Cerebellar nuclear complex (tissue), 1 donor: ENCODE measurements at regions not wholly inside any gene's neighbourhood (a gene's known extent, or its start where the extent isn't known, plus 50 kb on each side); places are given as distances from the start of the nearest gene placed in this dataset.

Experiments
- DNase-seq, 2 experiments: peaks; one replicate each; lab custom pipeline; 2025; lab: John Stamatoyannopoulos, UW

DNA sequence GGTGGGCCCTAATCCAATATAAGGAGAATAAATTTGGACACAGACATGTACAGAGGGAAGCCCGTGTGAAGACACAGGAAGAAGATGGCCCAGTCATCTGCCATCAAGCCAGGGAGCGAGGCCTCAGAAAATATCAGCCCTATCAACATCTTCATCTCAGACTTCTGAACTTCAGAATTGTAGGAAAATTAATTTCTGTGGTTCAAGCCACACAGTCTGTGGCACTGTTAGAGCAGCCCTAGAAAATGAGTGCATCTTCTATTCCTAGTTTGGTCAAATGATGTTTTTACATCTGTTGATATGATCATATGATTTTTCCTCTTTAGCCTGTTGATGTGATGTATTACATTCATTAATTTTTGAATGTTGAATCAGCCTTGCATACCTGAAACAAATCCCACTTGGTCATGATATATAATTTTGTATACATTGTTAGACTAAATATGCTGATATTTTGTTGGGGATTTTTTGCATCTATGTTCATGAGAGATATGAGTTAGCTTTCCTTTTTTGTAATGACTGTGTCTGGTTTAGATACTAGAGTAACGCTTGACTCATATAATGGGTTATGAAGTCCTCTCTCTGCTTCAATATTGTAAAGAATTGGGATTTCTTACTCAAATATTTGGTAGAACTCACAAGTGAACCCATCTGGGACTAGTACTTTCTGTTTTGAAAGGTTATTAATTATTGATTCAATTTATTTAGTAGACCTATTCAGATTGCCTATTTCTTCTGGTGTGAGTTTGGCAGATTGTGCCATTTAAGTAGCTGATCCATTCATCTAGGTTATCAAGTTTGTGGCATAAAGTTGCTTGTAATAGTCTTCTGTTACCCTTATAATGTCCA, 451.4 kb downstream of the EIPR1 start:
- DNase-seq, result no peak

- no peak for DNase-seq
These were observed 455.5 kb downstream of the EIPR1 start for GRCh38 chr2:2922156-2922555.

GRCh38 chr2:2921011-2921720, 456.5 kb downstream of the EIPR1 start:
- no peak for DNase-seq

DNA sequence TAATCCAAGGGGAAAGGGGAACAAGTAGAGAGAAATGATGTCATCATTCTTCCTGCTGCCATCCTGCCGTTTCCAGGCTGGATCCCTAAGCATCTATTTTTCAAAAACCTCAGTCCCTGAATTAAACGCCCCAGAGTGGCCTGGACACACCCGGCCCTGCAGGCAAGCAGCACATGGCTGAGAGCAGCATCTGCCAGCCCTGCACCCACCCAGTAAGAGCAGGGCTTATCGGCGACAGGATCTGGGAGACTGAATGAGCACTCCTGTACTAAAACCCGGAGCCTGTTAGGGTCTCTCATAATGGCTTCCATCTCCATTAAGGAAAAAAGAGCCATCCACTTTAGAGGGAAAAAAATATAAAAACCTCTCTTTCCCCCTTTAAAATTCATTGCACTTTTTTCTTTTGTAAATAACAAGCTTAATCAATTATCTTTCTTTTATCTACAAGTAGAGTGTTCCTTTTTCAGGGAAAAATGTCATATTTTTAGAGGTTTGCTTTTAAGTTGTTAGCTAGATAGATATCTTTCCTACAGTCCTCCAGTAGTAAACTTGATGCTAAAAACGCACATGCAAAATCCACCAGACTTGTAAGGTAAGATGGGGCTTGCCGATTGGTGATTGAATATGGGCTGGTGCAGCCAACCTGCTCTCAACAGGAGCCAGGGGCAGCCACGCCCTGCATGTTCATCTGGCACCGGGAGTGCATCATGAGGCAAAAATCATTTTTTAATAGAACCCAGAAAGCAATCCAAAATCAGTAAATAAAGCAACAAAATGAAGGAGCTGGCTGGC, 457.8 kb downstream of the EIPR1 start:
- no peak for DNase-seq

DNA sequence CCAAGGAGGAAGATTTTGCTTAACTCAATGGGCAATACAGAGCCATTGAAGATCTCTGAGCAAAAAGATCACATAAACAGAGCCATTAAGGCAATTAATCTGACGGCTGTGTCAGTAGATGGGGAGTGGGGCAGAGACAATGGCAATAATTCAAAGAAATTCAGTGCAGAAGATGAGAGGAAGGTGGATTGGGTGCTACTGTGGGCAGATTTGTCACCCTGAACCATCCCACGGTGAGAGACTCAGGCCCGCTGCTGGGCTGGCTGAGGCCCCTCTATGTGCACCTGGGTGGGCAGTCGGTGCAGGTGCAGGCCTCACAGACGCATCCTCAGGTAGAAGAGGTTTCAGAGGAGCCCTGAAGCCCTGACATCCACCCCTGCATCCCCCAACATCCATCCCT, 458.6 kb downstream of the EIPR1 start:
- DNase-seq, result no peak

DNA sequence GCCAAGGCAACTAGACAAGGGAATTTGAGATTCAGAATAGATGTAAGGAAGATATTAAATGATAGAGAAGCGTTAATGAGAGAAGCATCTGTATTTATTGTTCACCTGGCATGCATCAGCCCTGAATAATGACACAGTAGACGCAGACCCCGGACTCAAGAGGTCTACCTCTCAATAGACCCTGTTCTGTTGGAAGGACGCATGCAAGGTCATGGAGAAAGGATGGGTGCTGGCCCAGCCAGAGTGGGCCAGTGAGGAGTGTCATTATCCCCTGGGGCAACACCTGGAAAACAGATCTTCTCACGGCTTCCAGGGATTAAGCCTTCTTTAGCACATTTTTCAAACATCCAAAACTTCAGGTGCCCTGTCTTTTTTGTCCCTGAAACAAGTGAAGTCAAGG, 461.0 kb downstream of the EIPR1 start:
- no peak for DNase-seq

DNA sequence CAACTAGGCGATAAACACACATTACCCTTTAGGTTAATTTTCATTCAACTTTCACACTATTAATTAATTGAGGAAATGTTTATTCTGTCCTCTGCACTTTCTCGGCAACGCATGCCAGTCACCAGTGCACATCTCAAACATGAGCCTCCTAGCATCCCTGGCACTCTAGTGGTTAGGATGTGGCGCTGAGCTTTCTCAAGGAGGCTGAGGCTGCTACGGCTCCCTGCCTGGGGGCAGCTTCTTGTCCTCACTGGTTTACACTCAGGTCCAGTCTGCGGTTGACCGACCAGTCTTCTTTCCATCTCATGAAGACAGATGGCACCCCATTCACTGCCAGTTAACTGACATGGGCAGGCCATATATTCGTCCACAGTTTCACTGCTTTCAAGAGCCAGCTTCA, 463.4 kb downstream of the EIPR1 start:
- no peak for DNase-seq

DNA sequence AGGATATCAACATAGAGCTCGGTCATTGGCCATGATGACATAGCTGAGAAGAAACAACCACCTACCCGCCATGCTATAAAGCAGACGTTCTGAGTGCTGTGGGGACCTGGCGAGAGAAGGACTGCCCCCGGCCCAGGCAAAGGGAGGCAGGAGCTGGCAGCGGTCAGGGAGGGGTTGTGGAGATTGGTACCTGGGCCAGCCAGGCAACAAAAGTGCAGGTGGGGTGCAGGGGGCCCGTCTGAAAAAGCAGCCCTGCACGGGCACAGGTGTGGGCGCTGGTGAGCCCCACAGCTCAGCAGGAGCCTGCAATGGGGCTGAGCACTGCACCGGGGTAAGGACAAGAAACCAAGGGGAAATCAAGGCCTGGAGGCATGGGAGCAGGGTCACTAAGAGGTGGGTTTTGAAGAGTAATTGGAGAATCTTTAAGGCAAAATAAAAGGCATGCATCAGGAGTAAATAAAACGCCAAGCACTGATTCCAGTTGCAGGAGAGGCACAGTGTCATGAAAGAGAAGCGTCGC, 464.0 kb downstream of the EIPR1 start:
- no peak for DNase-seq

- no peak for DNase-seq
These were observed 464.9 kb downstream of the EIPR1 start for GRCh38 chr2:2912731-2913130.

GRCh38 chr2:2912293-2912692, 465.3 kb downstream of the EIPR1 start:
- no peak for DNase-seq

GRCh38 chr2:2910259-2910658, 467.4 kb downstream of the EIPR1 start:
- DNase-seq, result no peak

DNA sequence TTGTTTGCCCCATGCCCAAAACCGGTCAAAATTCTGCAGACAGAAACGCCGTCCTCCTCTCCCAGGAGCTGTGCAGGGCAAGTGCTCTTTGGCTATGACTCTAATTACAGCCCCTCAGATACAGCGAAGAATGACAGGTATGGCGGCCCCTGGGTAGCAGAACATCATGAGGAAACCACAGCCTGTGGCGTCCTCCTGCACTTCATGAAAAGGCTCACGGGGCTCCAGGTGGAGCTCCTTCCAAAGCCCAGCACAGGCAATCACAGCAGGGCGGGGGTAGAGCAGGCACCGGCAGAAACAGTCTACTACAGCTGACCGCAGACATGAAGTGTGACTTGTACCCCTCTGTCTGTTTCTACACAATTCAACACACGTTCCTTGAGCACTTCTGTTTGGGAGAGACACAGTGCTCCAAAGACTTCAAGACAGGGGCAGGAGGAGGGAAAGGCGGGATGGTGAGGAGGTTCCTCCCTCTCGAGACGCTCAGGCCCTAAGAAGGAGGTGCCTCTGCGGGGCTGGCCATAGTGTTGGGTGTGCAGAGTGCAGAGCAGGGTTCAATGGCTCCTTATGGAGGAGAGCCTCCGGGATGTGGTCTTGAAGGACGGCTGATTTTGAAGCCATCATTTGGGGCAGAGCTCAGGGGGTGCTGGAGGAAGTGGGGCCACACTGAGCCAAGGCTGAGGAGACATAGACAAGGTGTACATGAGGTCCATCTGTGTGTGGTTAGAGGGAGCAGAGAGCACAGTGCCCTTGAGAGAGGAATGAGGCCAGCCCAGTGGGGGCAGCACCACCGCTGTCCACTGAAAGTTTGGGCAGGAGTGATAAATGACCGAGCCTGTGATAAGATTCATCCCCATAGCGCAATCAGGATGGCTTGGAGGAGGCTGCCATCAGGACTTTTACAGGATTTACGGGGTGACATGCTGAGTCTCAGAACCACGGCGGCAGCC, 468.3 kb downstream of the EIPR1 start:
- DNase-seq, result no peak

- no peak for DNase-seq
These were observed 471.5 kb downstream of the EIPR1 start for GRCh38 chr2:2906091-2906490.

DNA sequence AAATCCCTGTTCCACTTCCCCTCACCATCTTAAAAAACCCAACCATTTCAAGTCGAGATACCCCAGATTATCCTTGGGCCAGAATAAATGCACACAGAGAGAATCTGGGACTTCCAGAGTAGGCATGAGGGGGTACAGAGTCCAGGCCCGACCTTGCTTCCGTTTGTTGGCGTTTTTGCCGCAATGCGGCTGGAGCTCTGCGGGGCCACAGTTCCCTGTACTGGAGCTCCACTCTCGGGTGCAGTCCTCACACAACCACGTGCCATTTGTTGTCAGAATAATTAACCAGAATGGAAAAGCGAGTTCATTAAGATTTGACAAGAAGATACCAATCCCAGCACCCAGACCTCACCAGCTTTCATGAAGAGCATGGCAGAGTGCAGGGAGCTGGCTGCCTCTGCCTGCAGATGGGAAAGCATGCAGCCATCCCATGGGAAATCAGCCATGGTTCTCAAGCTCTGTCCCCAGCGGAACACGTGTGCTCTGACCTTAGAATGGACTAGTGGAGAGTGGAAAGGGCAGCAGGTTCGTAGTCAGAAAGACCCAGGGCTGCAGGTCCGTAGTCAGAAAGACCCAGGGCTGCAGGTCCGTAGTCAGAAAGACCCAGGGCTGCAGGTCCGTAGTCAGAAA, 472.8 kb downstream of the EIPR1 start:
- no peak for DNase-seq

- DNase-seq, result no peak
These were observed 474.9 kb downstream of the EIPR1 start for GRCh38 chr2:2902547-2903281.

DNA sequence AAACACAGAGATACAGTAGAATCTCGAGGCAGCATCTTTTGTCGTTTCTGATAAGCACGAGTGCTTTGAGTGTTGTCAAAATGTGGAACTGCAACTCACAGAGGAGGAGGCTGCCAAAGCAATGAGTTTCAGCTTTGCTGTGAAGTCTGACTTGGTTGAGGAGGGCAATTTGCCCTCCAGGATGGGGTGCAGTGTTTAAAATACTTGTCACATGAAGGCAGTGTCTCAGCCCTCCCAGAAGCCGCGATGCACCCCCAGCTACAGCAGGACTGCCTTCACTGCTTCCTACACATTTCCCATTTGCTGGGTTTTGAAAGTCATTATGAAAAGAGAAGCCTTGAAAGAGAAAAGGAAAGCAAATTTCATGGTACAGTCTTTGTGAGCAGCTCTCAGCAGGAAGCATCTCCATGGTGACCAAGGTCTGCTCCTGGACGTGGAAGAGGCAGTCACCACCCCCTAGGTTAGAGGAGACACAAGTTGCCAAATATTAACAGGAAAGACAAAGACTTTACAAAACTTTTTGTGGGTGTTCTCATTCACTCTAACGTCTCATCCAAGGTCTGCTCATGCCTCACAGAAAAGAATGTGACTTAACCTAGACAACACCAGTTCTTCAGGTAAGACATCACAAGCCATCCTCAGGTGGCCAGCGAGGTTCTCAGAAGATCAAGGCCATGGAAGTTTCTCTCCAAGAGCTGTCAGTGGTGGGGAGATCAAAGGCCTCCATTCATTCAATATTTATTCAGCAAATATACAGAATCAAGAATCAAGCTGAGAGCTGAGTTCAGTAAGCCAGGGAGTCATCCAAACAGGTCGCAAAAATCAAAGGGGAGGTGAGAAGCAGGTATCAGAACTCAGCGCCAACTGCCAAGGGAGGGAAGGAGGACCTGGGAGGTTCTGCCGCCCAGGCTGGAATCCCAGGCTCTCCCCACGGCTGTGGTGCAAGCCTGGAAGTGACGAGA, 476.0 kb downstream of the EIPR1 start:
- no peak for DNase-seq

DNA sequence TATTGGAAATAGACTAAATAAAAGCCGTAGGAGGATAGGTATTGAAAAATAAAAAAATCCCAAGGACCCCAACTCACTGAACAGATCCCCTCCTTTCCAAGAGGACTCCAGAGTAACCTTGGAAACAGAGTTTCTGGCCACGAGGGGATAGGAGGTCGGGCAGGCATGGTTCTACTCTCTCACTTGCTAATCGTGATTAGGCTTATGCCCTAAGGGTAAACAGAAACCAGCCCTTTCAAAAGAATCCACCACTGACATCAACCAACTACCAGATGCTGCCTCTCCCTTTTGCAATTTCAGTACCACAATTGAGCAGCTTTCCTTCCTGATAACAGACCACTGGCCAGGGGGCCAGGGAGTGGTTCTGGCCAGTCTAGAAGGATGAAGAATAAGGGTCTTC, 477.8 kb downstream of the EIPR1 start:
- no peak for DNase-seq

DNA sequence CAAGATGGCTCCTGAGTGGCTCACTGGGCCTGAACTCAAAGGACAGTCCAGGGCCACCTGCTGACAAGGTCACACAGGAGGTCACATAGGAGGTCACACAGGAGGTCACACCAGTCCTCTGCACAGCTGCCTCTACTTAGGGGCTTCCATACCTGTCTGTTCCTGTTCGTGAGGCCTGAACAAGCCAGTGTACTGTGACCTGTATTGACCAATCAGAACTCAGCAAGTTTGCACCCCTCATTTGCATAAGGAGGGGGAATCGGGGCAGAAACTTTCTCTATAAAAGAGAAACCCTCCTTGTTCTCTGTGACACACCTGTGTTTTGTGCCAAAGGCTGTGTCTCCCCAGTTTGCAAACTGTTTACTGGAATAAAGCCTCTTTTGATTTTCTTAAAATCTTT, 478.9 kb downstream of the EIPR1 start:
- DNase-seq, result no peak

DNA sequence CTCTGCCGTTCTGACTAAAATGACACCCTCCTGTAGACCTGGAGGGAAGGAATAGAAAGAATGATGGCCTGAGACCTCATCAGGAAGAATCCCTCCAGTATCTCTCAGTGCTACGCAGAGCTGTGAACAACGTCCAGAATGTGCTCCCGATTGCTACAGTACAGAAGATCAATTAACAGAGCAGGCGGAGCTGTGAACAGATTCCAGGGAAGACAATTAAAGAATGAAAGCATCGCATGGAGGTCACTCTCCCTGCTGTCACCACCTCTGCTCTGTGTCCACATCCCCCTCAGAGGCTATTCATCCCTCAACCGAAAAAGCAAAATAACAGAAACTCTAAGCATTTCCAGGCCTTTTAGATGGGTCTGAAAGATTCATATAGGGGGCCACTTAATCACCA, 481.0 kb downstream of the EIPR1 start:
- DNase-seq, result no peak
